ENCODE measurements at regions not wholly inside any gene's neighbourhood (a gene's known extent, or its start where the extent isn't known, plus 50 kb on each side); places are given as distances from the start of the nearest gene placed in this dataset.

- no peaks in the 10 kb centered on the region for H3K4me1 ChIP-seq
- WGBS = 5% methylated on average over 1 of the region's 1 CpG
- no peaks in the 10 kb centered on the region for H3K36me3 ChIP-seq
- H3K27ac ChIP-seq = no peak overlapping the region
- H3K4me3 ChIP-seq = no peak overlapping the region
- no peaks in the 10 kb centered on the region for H3K9me3 ChIP-seq
- DNase-seq (ENCODE audit: low spot score in 2 of 2) = no peak
- H3K27me3 ChIP-seq = no peaks in the 10 kb centered on the region
- no peak for TF ChIP-seq POLR2AphosphoS5 (IDR thresholded peaks at IDR 0.05)
- TF ChIP-seq CTCF (IDR thresholded peaks at IDR 0.05) = no peak
- TF ChIP-seq EP300 (IDR thresholded peaks at IDR 0.05) = no peak
- no peak for TF ChIP-seq POLR2A (IDR thresholded peaks at IDR 0.05)
Observed at GRCh38 chr2:182558564-182558963, 131.7 kb upstream of the PDE1A start.

GRCh38 chr2:182559623-182560022, 132.8 kb upstream of the PDE1A start:
- Histone ChIP-seq H3K4me1 (no peaks in the 10 kb centered on the region), H3K9me3 (no peaks in the 10 kb centered on the region), H3K27ac (no peak overlapping the region), H3K36me3 (no peaks in the 10 kb centered on the region), H3K4me3 (no peak overlapping the region), H3K27me3 (no peaks in the 10 kb centered on the region)
- 89% methylated on average over 3 of the region's 3 CpGs for WGBS
- no peak for DNase-seq (ENCODE audit: low spot score in 2 of 2)
- no peak for TF ChIP-seq EP300 (IDR thresholded peaks at IDR 0.05)
- no peak for TF ChIP-seq POLR2A (IDR thresholded peaks at IDR 0.05)
- no peak for TF ChIP-seq CTCF (IDR thresholded peaks at IDR 0.05)
- no peak for TF ChIP-seq POLR2AphosphoS5 (IDR thresholded peaks at IDR 0.05)

DNA sequence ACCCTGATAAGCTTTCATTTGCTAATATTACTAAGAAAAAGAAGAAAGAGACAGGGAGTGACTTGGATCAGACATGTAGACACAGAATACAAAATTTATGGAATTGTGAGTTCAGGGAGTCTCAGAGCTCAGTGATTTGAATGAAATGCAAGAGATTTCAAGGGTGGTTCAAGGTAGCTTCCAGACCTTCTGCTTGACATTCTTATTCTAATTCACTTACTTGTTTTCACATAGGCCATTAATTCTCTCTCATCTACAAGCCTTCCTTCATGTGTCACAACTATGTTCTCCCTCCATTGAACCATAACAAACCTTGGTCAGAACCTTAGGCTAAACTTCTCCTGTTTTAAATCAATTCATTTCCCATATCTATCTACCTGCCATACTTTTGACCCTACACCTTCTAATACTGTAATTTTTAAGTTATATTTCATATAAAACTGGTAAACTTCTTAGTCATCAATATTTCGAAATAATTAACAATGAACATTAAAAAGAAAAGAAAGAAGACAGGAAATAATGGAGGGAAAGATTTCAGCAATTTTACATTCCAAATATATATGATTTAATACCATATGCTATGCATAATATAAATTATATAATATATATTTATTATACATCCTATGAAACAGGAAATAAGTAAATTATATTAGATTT, 139.2 kb upstream of the PDE1A start:
- DNase-seq (ENCODE audit: low spot score in 2 of 2) = no peak
- Histone ChIP-seq H3K27me3 (no peaks in the 10 kb centered on the region), H3K9me3 (no peaks in the 10 kb centered on the region), H3K4me3 (no peak overlapping the region), H3K36me3 (no peaks in the 10 kb centered on the region), H3K4me1 (no peaks in the 10 kb centered on the region), H3K27ac (no peak overlapping the region)
- TF ChIP-seq POLR2A (IDR thresholded peaks at IDR 0.05) (no peak), EP300 (IDR thresholded peaks at IDR 0.05) (no peak), POLR2AphosphoS5 (IDR thresholded peaks at IDR 0.05) (no peak), CTCF (IDR thresholded peaks at IDR 0.05) (no peak)
- WGBS = 82% methylated on average over 1 of the region's 1 CpG

DNA sequence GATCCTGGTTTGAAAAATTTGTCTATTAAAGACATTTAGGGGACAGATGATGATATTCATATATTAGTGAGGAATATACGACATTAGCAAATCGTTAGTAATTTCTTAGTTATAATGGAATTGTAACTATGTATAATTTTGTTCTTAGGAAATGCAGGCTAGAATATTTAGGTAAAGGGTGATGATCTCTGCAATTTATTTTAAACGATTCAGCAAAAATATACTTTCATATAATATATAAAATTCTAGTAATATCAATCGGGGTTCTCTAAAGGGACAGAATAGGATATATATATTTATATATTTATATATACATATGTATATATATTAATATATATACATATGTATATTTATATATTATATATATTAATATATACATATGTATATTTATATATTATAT, 142.5 kb upstream of the DNAJC10 start:
- Histone ChIP-seq H3K27ac (no peak overlapping the region), H3K4me3 (no peak overlapping the region), H3K36me3 (no peaks in the 10 kb centered on the region), H3K4me1 (no peaks in the 10 kb centered on the region), H3K27me3 (no peaks in the 10 kb centered on the region), H3K9me3 (no peaks in the 10 kb centered on the region)
- no peak for TF ChIP-seq POLR2A (IDR thresholded peaks at IDR 0.05)
- no peak for TF ChIP-seq CTCF (IDR thresholded peaks at IDR 0.05)
- TF ChIP-seq POLR2AphosphoS5 (IDR thresholded peaks at IDR 0.05) = no peak
- TF ChIP-seq EP300 (IDR thresholded peaks at IDR 0.05) = no peak
- DNase-seq (ENCODE audit: low spot score in 2 of 2) = no peak
- 94% methylated on average over 4 of the region's 4 CpGs for WGBS

DNA sequence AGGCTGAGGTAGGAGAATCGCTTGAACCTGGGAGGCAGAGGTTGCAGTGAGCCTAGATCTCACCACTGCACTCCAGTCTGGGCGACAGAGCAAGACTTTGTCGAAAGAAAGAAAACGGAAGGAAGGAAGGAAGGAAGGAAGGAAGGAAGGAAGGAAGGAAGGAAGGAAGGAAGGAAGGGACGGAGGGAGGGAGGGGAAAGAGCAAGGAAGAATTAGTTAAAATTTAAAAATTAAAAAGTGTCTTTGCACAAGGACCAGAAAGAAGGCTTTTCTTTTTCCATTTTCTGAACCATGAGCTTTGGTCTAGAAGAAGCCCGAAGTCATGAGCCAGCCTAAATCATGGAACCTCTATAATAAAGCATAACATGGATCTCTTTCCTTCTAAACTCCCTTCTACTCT, 138.2 kb upstream of the DNAJC10 start:
- Histone ChIP-seq H3K4me1 (no peaks in the 10 kb centered on the region), H3K36me3 (no peaks in the 10 kb centered on the region), H3K9me3 (no peaks in the 10 kb centered on the region), H3K27me3 (no peaks in the 10 kb centered on the region), H3K4me3 (no peak overlapping the region), H3K27ac (no peak overlapping the region)
- WGBS = 87% methylated on average over 6 of the region's 6 CpGs
- DNase-seq (ENCODE audit: low spot score in 2 of 2) = no peak
- no peak for TF ChIP-seq POLR2A (IDR thresholded peaks at IDR 0.05)
- TF ChIP-seq EP300 (IDR thresholded peaks at IDR 0.05) = no peak
